Superior temporal gyrus (tissue), 1 donor: ENCODE measurements at regions not wholly inside any gene's neighbourhood (a gene's known extent, or its start where the extent isn't known, plus 50 kb on each side); places are given as distances from the start of the nearest gene placed in this dataset.

ENCODE experiments used
- DNase-seq: peaks from one replicate; pipeline ENCODE4 v3.0.0-alpha.2; 2016; ENCODE audit errors: extremely low spot score

- no peak for DNase-seq
Measured at GRCh38 chr6:21648475-21649050, 55.0 kb downstream of the SOX4 start.

DNA sequence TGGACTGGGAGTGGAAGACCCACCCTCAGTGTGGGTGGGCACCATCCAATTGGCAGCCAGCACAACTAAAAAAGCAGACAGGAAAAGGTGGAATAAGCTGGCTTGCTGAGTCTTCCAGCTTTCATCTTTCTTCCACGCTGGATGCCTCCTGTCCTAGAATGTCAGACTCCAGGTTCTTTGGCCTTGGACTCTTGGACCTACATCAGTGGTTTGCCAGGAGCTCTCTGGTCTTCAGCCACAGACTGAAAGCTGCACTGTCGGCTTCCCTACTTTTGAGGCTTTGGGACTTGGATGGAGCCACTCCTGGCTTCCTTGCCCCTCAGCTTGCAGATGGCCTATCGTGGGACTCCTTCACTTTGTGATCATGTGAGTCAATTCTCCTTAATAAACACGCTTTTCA, 59.8 kb downstream of the SOX4 start:
- no peak for DNase-seq

DNA sequence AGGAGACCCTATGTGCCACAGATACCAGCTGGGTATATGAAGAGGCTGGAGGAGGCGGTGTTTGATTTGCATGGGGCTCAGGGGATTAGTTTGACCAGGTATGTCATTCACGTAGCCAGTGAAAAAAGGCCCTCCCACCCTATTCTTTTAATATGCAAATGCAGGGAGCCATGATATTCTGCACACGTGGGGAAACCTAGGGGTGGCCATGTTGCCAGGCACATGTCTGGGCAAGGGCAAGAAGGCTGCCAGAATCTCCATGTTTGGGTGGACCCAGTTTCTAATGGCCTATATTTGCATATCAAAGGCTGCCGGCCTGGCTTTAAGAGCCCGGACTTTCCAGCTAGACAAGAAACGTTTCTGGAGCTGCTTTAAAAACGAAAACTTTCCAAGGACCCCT, 60.4 kb downstream of the SOX4 start:
- DNase-seq = no peak

DNA sequence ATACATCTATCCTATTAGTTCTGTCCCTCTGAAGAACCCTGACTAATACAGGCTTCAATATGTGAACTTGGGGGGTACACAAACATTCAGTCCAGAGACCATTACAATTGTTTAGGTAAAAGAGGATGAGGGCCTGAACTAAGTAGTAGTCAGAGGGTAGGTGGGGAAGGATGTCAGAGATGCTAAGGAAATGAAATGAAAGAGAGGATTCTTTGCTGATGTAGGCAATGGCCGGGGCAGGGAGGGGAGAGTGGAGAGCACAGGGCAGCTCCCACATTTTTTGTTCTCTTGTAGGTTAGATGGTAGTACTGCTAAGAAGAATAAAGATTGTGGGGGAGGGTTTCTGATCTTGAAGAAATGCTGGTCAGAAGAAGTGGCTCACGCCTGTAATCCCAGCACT, 60.8 kb downstream of the SOX4 start:
- no peak for DNase-seq

DNA sequence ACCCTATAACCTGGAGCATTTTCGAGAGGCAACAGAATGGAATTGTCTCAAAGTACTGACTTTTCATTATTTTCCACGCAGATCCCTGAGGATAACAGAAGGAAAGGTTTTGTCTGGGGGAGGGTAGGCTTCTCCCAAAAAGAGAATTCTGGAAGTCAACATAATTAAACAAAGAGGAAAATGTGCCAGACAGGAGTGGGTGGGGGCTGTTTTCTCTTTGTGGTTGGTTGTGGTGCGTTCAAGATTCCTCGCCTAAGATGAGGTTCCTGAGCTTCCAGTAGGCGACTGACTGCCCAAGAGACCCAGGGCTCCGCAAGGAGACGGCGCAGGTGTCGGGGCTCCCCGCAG, 70.4 kb downstream of the SOX4 start:
- DNase-seq = no peak

GRCh38 chr6:21664314-21665109, 71.0 kb downstream of the SOX4 start:
- no peak for DNase-seq

DNA sequence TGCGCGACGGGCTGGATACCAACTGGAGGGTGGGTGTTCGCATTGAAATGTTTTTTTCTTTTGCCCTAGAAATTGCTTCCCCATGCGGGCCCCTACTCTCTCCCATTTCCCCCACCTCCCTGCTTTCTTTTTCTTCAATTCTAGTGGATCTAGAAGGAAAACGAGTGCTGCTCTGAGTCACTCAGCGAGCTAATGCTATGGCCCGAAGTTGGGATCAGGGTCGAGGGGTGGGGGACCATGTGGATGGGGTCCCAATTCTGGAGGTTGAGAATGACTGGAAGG, 71.5 kb downstream of the SOX4 start:
- no peak for DNase-seq

DNA sequence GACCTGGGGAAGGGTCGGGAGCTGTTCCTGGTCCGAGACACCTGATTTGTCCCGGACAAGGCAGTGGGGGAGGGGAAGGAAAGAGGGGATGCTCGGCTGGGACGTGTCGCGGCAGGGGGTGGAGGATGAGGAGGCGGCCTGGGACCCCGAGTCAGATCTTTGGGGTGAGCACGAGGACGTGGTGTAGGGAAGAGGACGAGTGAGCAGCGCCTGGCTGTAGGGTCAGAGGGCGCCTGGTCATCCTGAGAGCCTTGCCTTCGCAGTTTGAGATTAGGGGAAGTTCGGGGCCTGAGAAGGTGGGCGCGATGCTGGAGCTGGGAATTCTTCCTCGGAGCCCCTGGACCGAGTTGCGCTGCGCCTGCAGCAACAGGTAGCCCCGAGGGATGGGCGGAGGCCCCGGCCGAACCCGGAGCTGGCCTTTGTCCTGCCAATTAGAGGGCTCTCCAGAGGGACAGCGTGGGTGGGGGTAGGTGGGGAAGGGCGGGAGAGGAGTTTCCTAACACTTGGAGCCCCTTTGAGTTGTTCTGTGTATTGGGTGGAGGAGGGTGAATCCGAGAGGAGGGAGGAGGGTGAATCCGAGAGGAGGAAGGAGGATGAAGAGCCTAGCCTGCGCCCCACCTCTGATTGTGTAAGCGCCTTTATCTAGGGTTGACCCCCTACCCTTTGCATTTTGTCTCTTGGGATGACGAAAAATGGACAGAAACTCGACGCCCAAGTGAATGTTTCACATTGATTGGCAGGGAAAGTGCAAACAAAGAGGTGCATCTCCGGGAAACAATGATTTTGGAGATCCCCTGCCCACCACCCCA, 72.0 kb downstream of the SOX4 start:
- no peak for DNase-seq

- DNase-seq = no peak
Measured at GRCh38 chr6:21666201-21666691, 72.7 kb downstream of the SOX4 start.

GRCh38 chr6:21666853-21667681, 73.5 kb downstream of the SOX4 start:
- DNase-seq = no peak

DNA sequence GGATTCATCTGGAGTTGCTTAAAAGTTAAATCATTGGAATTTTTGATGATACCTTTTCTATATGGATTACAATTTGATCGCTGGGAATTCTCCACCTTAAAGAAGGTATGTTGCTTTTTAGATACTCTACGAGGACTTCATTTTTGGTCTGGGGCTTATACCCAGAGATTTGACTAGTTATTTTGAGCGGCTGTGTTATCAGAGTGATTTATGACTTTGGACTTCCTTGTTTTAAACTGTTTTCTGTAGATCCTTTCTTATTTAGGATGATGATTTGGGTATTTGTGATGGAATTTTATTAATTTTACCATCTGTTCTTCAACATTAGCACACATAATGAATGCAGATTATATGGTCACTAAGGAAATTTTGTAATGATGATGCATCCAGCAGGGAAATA, 75.2 kb downstream of the SOX4 start:
- DNase-seq = no peak

DNA sequence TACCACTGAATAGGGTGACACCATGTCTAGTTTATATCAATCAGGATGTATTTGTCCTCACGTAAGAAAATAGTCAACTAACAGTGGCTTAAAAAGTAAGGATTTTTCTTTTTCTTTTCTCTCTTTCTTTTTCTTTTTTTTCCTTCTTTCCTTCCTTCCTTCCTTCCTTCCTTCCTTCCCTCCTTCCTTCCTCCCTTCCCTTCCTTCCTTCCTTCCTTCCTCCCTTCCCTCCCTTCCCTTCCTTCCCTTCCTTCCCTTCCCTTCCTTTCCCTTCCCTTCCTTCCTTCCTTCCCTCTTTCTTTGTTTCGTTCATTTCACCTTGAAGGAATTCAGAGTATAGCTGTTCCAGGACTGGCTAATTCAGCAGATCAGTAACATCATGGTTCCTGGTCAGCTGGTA, 83.2 kb downstream of the SOX4 start:
- no peak for DNase-seq

DNA sequence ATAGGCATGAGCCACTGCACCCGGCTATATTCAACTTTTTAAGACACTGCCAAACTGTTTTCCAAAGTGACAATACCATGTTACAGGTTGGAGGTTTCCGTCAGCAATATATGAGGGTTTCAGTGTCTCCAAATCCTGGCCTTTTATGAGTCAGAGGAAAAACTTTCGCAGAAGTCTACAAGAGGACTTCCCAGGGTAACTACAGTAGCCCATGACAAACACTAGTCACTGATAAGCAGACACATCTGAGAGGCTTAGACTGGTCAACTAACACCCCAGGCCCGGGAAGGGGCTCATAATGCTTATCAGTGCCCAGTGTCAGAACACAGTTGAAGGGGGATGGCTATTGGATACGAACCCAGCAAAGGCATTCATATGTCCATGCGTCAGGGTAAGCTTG, 85.4 kb downstream of the SOX4 start:
- DNase-seq = no peak

DNA sequence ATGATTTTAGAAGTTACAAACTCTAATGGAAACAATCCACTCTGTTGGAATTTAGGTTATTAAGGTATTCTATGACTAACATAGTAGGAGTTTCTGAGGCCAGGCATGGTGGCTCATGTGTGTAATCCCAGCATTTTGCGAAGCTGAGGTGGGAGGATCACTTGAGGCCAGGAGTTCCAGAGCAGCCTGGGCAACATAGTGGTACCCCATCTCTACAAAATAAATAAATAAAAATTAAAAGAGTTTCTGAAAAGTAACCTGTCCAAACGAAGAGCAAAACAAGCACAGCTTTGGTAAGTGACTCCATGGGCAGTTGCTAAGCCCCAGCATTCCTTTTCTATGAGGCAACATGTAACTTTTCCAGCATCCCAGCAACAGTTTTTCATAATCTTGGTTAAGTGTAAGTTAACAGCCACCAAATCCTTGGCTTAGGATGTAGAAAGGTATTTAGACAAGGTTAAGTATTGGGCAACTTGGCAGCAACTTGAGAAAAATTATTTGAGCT, 86.3 kb downstream of the SOX4 start:
- no peak for DNase-seq

GRCh38 chr6:21680611-21681010, 87.1 kb downstream of the SOX4 start:
- no peak for DNase-seq

- DNase-seq = no peak
Measured at GRCh38 chr6:21690489-21690888, 96.9 kb downstream of the SOX4 start.

- no peak for DNase-seq
Measured at GRCh38 chr6:21691685-21692346, 98.3 kb downstream of the SOX4 start.

DNA sequence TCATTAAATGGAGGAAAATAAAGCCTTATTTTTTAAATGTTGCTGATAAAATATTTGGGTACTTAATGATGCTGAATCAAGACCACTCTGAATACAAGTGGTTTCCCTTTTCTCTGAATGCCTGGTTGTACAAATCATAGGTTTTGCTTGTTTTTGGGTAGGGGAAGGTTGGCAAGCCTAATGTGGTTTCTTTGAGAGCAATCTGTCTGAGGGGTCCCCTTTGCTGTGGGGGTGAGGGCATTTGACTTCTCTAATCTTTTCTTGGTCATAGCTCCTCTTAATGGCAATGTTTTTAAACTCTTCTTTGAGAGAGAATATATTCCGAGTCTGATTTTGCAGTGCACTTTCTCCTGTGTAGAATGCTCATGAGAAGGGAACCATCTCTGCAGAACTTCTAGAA, 99.2 kb downstream of the SOX4 start:
- no peak for DNase-seq

DNA sequence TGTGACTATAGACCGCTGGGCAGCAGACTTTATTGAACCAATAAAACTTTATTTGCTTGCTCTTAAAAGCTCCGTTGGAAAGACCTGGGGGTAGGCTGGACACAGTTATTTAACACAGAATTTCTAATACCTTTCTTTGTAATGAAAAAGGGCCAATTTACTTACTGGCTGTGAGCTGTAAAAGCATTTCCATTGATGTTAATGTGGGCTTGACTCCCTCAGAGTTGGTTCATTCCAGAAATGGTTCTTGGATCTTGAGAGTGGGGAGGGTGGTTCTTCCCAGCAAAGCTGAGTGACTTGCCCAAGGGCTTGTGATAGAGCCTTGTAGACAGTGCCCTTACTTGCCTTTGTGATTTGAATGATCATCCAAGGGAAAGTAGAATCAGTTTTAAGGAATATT, 100.6 kb downstream of the SOX4 start:
- DNase-seq = no peak

DNA sequence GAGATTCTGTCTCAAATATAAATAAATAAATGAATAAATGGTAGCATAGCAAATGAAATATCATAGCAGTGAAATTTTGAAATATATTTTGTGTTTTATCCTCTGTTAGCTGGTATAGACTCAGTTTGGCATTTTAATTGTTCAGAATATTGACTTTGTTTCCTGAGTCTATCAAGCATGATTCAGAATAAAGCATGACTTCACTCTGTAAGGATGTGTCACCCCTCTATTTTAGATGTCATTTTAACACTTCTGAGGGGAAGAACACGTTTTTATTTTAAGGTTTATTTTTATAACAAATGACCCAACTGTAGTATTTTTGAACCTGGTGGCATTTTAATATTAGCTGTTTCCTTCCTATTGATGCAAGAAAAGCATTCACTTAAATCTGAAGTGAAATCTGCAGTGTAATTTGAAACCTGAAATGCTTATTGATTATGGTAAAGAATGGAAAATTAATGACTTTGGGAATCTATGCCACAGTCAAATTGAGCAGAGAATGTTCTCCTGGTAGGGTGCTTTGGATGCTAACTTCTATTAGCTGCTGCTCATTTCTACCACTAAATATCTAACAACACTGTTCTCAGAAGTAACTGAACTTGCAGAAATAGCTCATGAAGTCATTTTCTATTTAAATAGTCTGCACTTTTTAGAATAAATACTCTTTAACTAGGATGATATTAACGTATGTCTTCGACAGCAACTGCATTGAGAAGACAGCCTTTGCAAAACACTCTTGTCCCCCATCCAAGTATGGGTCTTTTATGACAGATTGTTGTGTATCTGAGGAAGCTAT, 114.2 kb downstream of the SOX4 start:
- DNase-seq = no peak

- DNase-seq = no peak
Measured at GRCh38 chr6:21708320-21708580, 114.7 kb downstream of the SOX4 start.
